Activated CD4-positive, alpha-beta T cell treated with anti-CD3 and anti-CD28 coated beads, Interleukin-2, amount 50 U/mL, for 4 hours (primary cell): ENCODE measurements at regions not wholly inside any gene's neighbourhood (a gene's known extent, or its start where the extent isn't known, plus 50 kb on each side); places are given as distances from the start of the nearest gene placed in this dataset.

Experiments used
- DNase-seq, 2 experiments: peaks; one replicate each; pipeline ENCODE4 v3.0.0-alpha.2; 2020

- DNase-seq: no peak
These were observed 84.9 kb upstream of the INHBA start for GRCh38 chr7:41787651-41788350.

- DNase-seq: no peak
These were observed 84.1 kb upstream of the INHBA start for GRCh38 chr7:41786944-41787343.

- DNase-seq: no peak
These were observed 83.5 kb upstream of the INHBA start for GRCh38 chr7:41786404-41786803.

GRCh38 chr7:41785840-41786239 is 83.0 kb upstream of the INHBA start:
- DNase-seq: no peak

GRCh38 chr7:41785265-41785664 is 82.4 kb upstream of the INHBA start:
- DNase-seq: no peak

- DNase-seq: no peak
These were observed 77.0 kb upstream of the INHBA start for GRCh38 chr7:41779918-41780317.

- no peak for DNase-seq
These were observed 75.2 kb upstream of the INHBA start for GRCh38 chr7:41777894-41778596.

GRCh38 chr7:41774966-41775365 is 72.1 kb upstream of the INHBA start:
- DNase-seq: no peak

GRCh38 chr7:41773756-41774155 is 70.9 kb upstream of the INHBA start:
- DNase-seq: no peak

GRCh38 chr7:41771717-41772116 is 68.8 kb upstream of the INHBA start:
- DNase-seq: no peak

- no peak for DNase-seq
These were observed 66.3 kb upstream of the INHBA start for GRCh38 chr7:41769162-41769561.

GRCh38 chr7:41763626-41764025 is 60.7 kb upstream of the INHBA start:
- no peak for DNase-seq

GRCh38 chr7:41762641-41763040 is 59.8 kb upstream of the INHBA start:
- no peak for DNase-seq

- DNase-seq: no peak
These were observed 57.4 kb upstream of the INHBA start for GRCh38 chr7:41760293-41760692.

GRCh38 chr7:41758321-41758720 is 55.4 kb upstream of the INHBA start:
- no peak for DNase-seq

- no peak for DNase-seq
These were observed 53.8 kb upstream of the INHBA start for GRCh38 chr7:41756650-41757182.

- DNase-seq: no peak
These were observed 52.2 kb upstream of the INHBA start for GRCh38 chr7:41755096-41755495.

GRCh38 chr7:41754046-41754445 is 51.2 kb upstream of the INHBA start:
- DNase-seq: no peak
